Osteoblast (primary cell): ENCODE measurements at regions not wholly inside any gene's neighbourhood (a gene's known extent, or its start where the extent isn't known, plus 50 kb on each side); places are given as distances from the start of the nearest gene placed in this dataset.

Experiments used
- DNase-seq: peaks from one replicate; pipeline ENCODE4 v3.0.0; 2011; ENCODE audit warnings: low spot score, mixed read lengths; ENCODE audit not compliant: insufficient read length; ENCODE audit errors: missing footprints
- H2AFZ ChIP-seq: 2 replicates; pipeline ENCODE4 v1.6.0; 2011; ENCODE audit warnings: mild to moderate bottlenecking, low read length
- H3K27ac ChIP-seq: 2 replicates; pipeline ENCODE4 v1.5.1; 2011; ENCODE audit warnings: mild to moderate bottlenecking, low read depth, low read length, moderate library complexity
- H3K27me3 ChIP-seq: 2 replicates; pipeline ENCODE4 v1.6.0; 2012; ENCODE audit warnings: mild to moderate bottlenecking, control low read depth, inconsistent platforms, low read length, moderate library complexity; ENCODE audit not compliant: insufficient read depth
- H3K36me3 ChIP-seq: 2 replicates; pipeline ENCODE4 v1.5.1; 2011; ENCODE audit warnings: mild to moderate bottlenecking, low read length, control low read depth, moderate library complexity; ENCODE audit not compliant: insufficient read depth
- H3K4me1 ChIP-seq: 2 replicates; pipeline ENCODE4 v1.5.1; 2011; ENCODE audit warnings: mild to moderate bottlenecking, low read length, control low read depth, moderate library complexity; ENCODE audit not compliant: insufficient read depth
- H3K4me2 ChIP-seq: 2 replicates; pipeline ENCODE4 v1.6.0; 2011; ENCODE audit warnings: mild to moderate bottlenecking, low read length; ENCODE audit not compliant: insufficient read depth
- H3K4me3 ChIP-seq: fragments of 200-600 bp; sonication (generic); 3 replicates; pipeline ENCODE4 v1.5.1; 2012; ENCODE audit warnings: mild to moderate bottlenecking, low read length, inconsistent platforms; ENCODE audit not compliant: insufficient read depth
- H3K79me2 ChIP-seq: 2 replicates; pipeline ENCODE4 v1.6.0; 2012; ENCODE audit warnings: mild to moderate bottlenecking, low read length, control low read depth, inconsistent platforms; ENCODE audit not compliant: insufficient read depth
- H3K9me3 ChIP-seq: 2 replicates; pipeline ENCODE4 v1.5.1; 2011; ENCODE audit warnings: low read depth, low read length, control low read depth
- H4K20me1 ChIP-seq: 2 replicates; pipeline ENCODE4 v1.6.0; 2012; ENCODE audit warnings: mild to moderate bottlenecking, low read length, control low read depth; ENCODE audit not compliant: insufficient read depth
- TF ChIP-seq, protein P1 (sequence below): IDR thresholded peaks from 2 replicates; pipeline ENCODE4 v1.5.1; 2011; ENCODE audit warnings: mild to moderate bottlenecking, low read depth, low read length, moderate library complexity; ENCODE audit errors: extremely low read depth

DNA sequence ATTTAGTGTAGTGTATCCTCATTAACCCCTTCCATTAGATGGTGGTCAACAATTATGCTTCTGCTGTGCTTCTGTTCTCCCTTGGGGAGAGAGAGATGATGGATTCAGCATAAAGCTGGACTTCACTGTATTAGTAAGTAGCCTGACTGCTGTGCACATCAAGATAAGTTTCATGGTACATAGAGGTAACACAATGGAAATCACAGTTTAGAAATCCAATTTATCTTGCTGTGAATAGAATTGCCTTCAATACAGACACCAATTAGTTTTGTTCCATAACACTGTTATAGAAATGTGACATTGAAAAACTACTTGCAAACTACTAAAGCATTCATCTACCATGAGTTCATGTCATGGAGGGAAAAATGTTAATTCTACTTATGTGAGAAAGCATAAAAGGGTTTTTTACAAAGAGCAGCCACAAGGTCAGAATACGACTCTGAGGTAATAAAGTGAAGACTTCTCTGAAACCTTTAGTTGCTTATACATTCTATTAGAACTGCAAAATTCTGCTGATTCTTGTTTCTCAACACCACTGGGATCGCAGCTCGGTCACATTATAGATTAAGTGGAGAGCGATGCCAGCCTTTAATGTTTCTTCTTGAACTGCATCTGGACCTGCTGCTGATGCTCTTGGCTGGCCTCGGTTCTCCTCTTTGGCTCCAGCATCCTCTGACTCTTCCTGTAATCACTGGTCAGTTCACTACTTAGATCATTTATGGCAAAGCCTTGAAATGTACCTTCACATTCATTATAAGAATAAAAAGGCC lies 190.8 kb downstream of the ATP23 start:
- Histone ChIP-seq H2AFZ (no peak overlapping the region), H3K4me3 (no peak overlapping the region), H3K4me2 (no peak overlapping the region), H3K27me3 (no peaks in the 10 kb centered on the region), H3K4me1 (no peaks in the 10 kb centered on the region), H3K9me3 (no peaks in the 10 kb centered on the region), H4K20me1 (no peaks in the 10 kb centered on the region), H3K36me3 (no peaks in the 10 kb centered on the region), H3K79me2 (no peaks in the 10 kb centered on the region), H3K27ac (no peak overlapping the region)
- TF ChIP-seq, protein P1, sequence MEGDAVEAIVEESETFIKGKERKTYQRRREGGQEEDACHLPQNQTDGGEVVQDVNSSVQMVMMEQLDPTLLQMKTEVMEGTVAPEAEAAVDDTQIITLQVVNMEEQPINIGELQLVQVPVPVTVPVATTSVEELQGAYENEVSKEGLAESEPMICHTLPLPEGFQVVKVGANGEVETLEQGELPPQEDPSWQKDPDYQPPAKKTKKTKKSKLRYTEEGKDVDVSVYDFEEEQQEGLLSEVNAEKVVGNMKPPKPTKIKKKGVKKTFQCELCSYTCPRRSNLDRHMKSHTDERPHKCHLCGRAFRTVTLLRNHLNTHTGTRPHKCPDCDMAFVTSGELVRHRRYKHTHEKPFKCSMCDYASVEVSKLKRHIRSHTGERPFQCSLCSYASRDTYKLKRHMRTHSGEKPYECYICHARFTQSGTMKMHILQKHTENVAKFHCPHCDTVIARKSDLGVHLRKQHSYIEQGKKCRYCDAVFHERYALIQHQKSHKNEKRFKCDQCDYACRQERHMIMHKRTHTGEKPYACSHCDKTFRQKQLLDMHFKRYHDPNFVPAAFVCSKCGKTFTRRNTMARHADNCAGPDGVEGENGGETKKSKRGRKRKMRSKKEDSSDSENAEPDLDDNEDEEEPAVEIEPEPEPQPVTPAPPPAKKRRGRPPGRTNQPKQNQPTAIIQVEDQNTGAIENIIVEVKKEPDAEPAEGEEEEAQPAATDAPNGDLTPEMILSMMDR: no peak
- DNase-seq: no peak

DNA sequence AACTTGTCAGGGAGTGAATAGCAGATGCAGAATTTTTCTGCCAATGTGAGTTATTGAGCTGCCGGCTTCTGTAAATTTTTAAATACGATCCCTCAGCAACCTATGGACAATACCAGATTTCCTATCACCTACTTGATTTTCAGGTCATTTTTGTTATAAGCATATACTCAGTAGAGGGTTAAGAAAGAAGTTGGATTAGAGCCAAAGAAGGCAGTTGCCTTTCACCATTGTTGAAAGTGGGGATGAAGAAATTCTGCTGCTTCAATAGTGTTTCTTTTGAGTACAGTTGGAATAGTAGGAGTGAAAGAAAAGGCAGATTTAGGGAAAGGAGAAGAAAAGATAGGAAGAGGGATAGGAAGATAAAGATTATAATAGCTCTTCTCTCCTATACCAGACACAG lies 197.1 kb downstream of the ATP23 start:
- H3K79me2 ChIP-seq: no peaks in the 10 kb centered on the region
- DNase-seq: no peak
- no peak overlapping the region for H2AFZ ChIP-seq
- H3K4me3 ChIP-seq: no peak overlapping the region
- no peaks in the 10 kb centered on the region for H3K36me3 ChIP-seq
- no peak overlapping the region for H3K4me2 ChIP-seq
- H4K20me1 ChIP-seq: no peaks in the 10 kb centered on the region
- no peaks in the 10 kb centered on the region for H3K4me1 ChIP-seq
- H3K9me3 ChIP-seq: no peaks in the 10 kb centered on the region
- TF ChIP-seq, protein P1: no peak
- H3K27ac ChIP-seq: no peak overlapping the region
- no peaks in the 10 kb centered on the region for H3K27me3 ChIP-seq

DNA sequence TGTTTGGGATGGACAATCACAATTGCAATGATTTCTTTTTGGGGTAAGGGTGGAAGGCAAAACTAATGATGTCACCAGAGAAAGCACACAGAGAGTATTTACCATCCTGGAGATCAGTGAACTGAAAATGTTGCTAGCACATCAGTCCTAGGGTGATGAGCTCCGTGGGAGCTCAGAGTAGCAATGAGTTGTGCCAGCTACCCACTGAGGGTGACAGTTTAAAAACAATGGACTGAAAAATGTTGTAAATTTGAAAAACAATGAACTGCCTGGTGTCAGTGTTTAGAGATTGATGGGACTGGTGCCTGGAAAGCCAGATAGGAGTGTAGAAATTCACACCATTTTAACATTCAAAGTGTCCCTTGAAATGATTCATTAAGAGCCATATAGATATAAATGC lies 198.5 kb downstream of the ATP23 start:
- Histone ChIP-seq H3K4me3 (no peak overlapping the region), H3K36me3 (no peaks in the 10 kb centered on the region), H3K9me3 (no peaks in the 10 kb centered on the region), H2AFZ (no peak overlapping the region), H3K4me2 (no peak overlapping the region), H3K79me2 (no peaks in the 10 kb centered on the region), H3K4me1 (no peaks in the 10 kb centered on the region), H3K27me3 (no peaks in the 10 kb centered on the region), H3K27ac (no peak overlapping the region), H4K20me1 (no peaks in the 10 kb centered on the region)
- TF ChIP-seq, protein P1: no peak
- DNase-seq: no peak

DNA sequence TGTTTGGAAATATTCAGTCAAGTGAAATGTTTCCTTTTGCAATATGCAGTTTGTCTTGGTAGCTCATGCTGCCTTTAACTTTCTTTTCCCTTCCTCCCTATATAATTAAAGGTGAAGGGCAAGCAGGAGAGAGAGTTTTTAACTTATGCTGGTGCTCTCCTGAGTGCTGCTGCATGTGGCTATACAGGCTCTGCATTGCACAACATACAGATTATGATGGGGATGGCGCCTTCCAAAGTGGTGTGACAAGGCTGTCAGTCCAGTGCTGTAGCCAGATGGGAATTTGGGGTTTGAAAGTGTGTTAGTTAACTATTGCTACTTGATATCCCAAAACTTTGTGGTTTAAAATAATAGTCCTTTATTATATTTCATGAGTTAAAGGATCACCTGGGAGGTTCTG lies 199.0 kb downstream of the ATP23 start:
- H3K27me3 ChIP-seq: no peaks in the 10 kb centered on the region
- H2AFZ ChIP-seq: no peak overlapping the region
- no peaks in the 10 kb centered on the region for H3K9me3 ChIP-seq
- H4K20me1 ChIP-seq: no peaks in the 10 kb centered on the region
- DNase-seq: no peak
- H3K4me1 ChIP-seq: no peaks in the 10 kb centered on the region
- no peaks in the 10 kb centered on the region for H3K36me3 ChIP-seq
- H3K27ac ChIP-seq: no peak overlapping the region
- H3K4me2 ChIP-seq: no peak overlapping the region
- no peak overlapping the region for H3K4me3 ChIP-seq
- no peaks in the 10 kb centered on the region for H3K79me2 ChIP-seq
- TF ChIP-seq, protein P1: no peak
